ENCODE measurements at regions not wholly inside any gene's neighbourhood (a gene's known extent, or its start where the extent isn't known, plus 50 kb on each side); places are given as distances from the start of the nearest gene placed in this dataset.

DNA sequence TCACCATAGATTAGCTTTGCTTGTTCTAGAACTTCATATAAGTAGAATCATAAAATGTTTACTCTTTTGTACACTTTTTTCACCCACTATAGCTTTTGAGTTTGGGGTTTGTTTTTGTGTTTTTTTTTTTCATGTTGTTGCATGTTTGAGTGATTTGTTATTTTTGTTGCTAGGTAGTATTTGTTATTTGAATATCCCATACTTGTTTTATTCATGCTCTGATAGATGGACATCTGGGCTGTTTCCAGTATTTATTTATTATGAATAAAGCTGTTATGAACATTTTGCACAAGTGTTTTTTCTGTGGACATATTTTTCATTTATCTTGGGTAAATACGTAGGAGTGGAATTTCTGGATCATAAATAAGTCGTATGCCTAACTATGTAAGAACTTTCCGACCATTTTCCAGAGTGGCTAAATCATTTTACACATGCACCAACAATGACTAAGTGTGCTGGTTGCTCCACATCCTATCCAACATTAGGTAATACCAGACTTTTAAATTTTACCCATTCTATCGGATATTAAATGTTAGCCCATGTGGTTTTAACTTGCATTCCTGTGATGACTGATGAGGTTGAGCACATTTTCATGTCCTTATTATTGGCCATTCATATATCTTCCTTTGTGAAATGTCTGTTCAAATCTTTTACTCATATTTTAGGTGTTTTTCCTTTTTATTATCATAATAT lies 69.1 kb upstream of the NR4A3 start:
- DNase-seq (ENCODE audit: low read depth), result no peak

- no peak for DNase-seq (ENCODE audit: low read depth)
Observed at GRCh38 chr9:99753436-99753835, 68.2 kb upstream of the NR4A3 start.

DNA sequence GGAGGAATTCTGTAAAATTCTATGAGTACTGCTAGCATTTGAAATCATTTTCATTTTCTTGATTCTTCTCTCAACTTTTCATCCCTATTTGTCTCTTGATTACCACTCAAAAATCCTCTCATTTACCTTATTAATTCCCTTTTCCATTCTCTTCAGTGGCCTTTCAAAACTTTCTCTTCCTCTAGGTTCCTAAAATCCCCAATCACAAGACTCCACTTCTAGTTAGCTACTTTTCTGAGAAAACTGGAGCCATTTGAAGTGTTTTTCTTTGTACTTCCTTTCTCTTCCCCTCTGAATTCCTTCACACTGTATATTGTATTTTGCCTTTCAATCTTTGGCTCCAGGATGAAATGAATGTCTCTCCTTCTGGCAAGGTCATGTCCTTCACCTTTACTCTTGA lies 61.3 kb upstream of the NR4A3 start:
- no peak for DNase-seq (ENCODE audit: low read depth)

DNA sequence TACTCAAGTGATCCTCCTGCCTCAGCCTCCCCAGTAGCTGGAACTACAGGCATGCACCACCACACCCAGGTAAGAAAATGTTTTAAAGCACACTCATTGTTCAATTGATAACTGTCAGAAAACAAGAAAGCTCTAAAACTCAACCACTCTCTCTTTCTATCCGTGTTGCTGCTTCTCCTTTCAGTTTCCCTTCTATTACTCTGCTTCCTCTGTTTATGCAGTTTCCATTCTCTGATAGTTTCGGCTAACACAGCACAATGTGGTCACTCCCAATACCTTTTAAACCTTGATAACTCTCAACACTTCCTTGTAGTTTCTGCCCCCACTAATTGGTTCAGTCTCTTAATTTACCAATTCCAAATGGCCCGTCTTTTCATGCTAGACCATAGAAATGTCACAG lies 59.2 kb upstream of the NR4A3 start:
- DNase-seq (ENCODE audit: low read depth), result no peak

Data from T follicular helper cell (primary cell).